H1 (cell line): ENCODE measurements at regions not wholly inside any gene's neighbourhood (a gene's known extent, or its start where the extent isn't known, plus 50 kb on each side); places are given as distances from the start of the nearest gene placed in this dataset.

Experiments used
- CTCF ChIA-PET: fragments of 300-600 bp; sonication (Branson Sonifier 250); formaldehyde crosslinking; loops from one replicate; lab custom pipeline; 2021; ENCODE audit not compliant: partially characterized antibody; lab: Charles Lee
- POLR2A ChIA-PET: fragments of 300-600 bp; sonication (Branson Sonifier 250); formaldehyde crosslinking; loops from one replicate; lab custom pipeline; 2021; ENCODE audit warnings: inconsistent platforms; ENCODE audit not compliant: partially characterized antibody; lab: Charles Lee
- DNase-seq, 2 experiments: peaks; one replicate each; pipeline versions ENCODE4 v3.0.0 to v3.0.0-alpha.2; 2010 to 2022; ENCODE audit warnings: low spot score in 2 of 2, low read depth in 1 of 2, mixed read lengths in 1 of 2
- FAIRE-seq: peaks from 2 replicates; lab custom pipeline; 2011; peaks lifted over from hg19 to GRCh38; lab: Jason Lieb, UNC
- H2AFZ ChIP-seq: 2 replicates; pipeline ENCODE4 v1.8.1; 2012; ENCODE audit warnings: low read length, inconsistent platforms
- H2AK5ac ChIP-seq: 2 replicates; pipeline ENCODE4 v1.6.1; 2013; ENCODE audit warnings: low read depth, low read length
- H2BK120ac ChIP-seq: replicated peaks from 2 replicates; pipeline ENCODE3; 2013; ENCODE audit warnings: low read depth, low read length, inconsistent platforms
- H2BK12ac ChIP-seq: 2 replicates; pipeline ENCODE4 v1.6.1; 2013; ENCODE audit warnings: low read depth, low read length
- H2BK15ac ChIP-seq: 2 replicates; pipeline ENCODE4 v1.6.1; 2013; ENCODE audit warnings: low read length
- H2BK20ac ChIP-seq: 2 replicates; pipeline ENCODE4 v1.6.1; 2013; ENCODE audit warnings: low read length
- H2BK5ac ChIP-seq: 2 replicates; pipeline ENCODE4 v1.6.1; 2013; ENCODE audit warnings: low read depth, low read length
- H3K14ac ChIP-seq: 2 replicates; pipeline ENCODE4 v1.6.1; 2013; ENCODE audit warnings: inconsistent platforms; ENCODE audit not compliant: insufficient read length
- H3K18ac ChIP-seq: 2 replicates; pipeline ENCODE4 v1.6.1; 2013; ENCODE audit warnings: low read length; ENCODE audit errors: extremely low read depth
- H3K23ac ChIP-seq: 2 replicates; pipeline ENCODE4 v1.6.1; 2013; ENCODE audit warnings: inconsistent platforms; ENCODE audit not compliant: insufficient read length
- H3K23me2 ChIP-seq: 2 replicates; pipeline ENCODE4 v1.6.1; 2013; ENCODE audit warnings: low read depth, low read length
- H3K27ac ChIP-seq: 2 replicates; pipeline ENCODE4 v1.6.1; 2011; ENCODE audit warnings: low read depth, low read length, inconsistent platforms
- H3K27me3 ChIP-seq, 4 experiments: replicated peaks in 1 of 4; 1 replicate in 1 of 4; 2 replicates in 3 of 4; pipeline versions ENCODE4 v1.6.1 to v1.8.1; 2011 to 2013; ENCODE audit warnings: low read length in 3 of 4, mild to moderate bottlenecking in 3 of 4, inconsistent platforms in 2 of 4, mixed read lengths in 2 of 4, moderate library complexity in 1 of 4; ENCODE audit not compliant: control insufficient read depth in 3 of 4, insufficient read depth in 3 of 4; ENCODE audit errors: extremely low read depth in 1 of 4
- H3K36me3 ChIP-seq, 4 experiments: 2 replicates each; pipeline versions ENCODE4 v1.6.1 to v1.8.1; 2011 to 2013; ENCODE audit warnings: mild to moderate bottlenecking in 4 of 4, low read length in 3 of 4, moderate library complexity in 2 of 4, control low read depth in 1 of 4, inconsistent platforms in 1 of 4; ENCODE audit not compliant: insufficient read depth in 4 of 4, control insufficient read depth in 2 of 4
- H3K4ac ChIP-seq: replicated peaks from 2 replicates; pipeline ENCODE3; 2013; ENCODE audit warnings: low read length, low read depth, mixed read lengths, inconsistent platforms; ENCODE audit not compliant: insufficient read length
- H3K4me1 ChIP-seq, 4 experiments: replicated peaks in 1 of 4; 1 replicate in 1 of 4; 2 replicates in 3 of 4; pipeline versions ENCODE4 v1.6.1 to v1.8.1; 2011 to 2013; ENCODE audit warnings: low read length in 3 of 4, inconsistent platforms in 2 of 4, mixed read lengths in 1 of 4; ENCODE audit not compliant: insufficient read depth in 4 of 4, control insufficient read depth in 3 of 4
- H3K4me2 ChIP-seq, 2 experiments: 2 replicates each; pipeline versions ENCODE4 v1.6.1 to v1.8.1; 2011 to 2013; ENCODE audit warnings: low read depth in 2 of 2, low read length in 2 of 2, control low read depth in 1 of 2, inconsistent platforms in 1 of 2, mild to moderate bottlenecking in 1 of 2; ENCODE audit not compliant: insufficient read depth in 1 of 2
- H3K4me3 ChIP-seq, 4 experiments: fragments of 200-600, 300-600 bp in 1 of 4; sonication (generic), shearing (Covaris generic), sonication (Bioruptor Twin) in 1 of 4; 2 replicates each; pipeline versions ENCODE4 v1.5.1 to v1.8.1; 2011 to 2016; ENCODE audit warnings: low read length in 4 of 4, low read depth in 3 of 4, control low read depth in 2 of 4, inconsistent platforms in 2 of 4, mild to moderate bottlenecking in 2 of 4, mixed read lengths in 1 of 4, moderate library complexity in 1 of 4; ENCODE audit not compliant: insufficient read depth in 2 of 4; ENCODE audit errors: extremely low read depth in 1 of 4
- H3K56ac ChIP-seq: replicated peaks from 2 replicates; pipeline ENCODE3; 2013; ENCODE audit warnings: low read depth, mild to moderate bottlenecking, mixed read lengths, low read length, inconsistent platforms; ENCODE audit not compliant: insufficient read length
- H3K79me1 ChIP-seq: 2 replicates; pipeline ENCODE4 v1.6.1; 2013; ENCODE audit warnings: low read depth, low read length, control low read depth
- H3K79me2 ChIP-seq, 2 experiments: 2 replicates each; pipeline versions ENCODE4 v1.6.1 to v1.8.1; 2012 to 2013; ENCODE audit warnings: low read length in 2 of 2, mild to moderate bottlenecking in 2 of 2, inconsistent platforms in 1 of 2; ENCODE audit not compliant: insufficient read depth in 2 of 2, control insufficient read depth in 1 of 2
- H3K9ac ChIP-seq, 4 experiments: replicated peaks in 1 of 4; 1 replicate in 1 of 4; 2 replicates in 3 of 4; pipeline versions ENCODE4 v1.6.1 to v1.8.1; 2011 to 2013; ENCODE audit warnings: low read depth in 3 of 4, low read length in 3 of 4, control low read depth in 2 of 4, mild to moderate bottlenecking in 2 of 4, moderate library complexity in 2 of 4, inconsistent platforms in 1 of 4; ENCODE audit errors: extremely low read depth in 1 of 4
- H3K9me3 ChIP-seq, 2 experiments: 2 replicates each; pipeline versions ENCODE4 v1.6.1 to v1.8.1; 2012 to 2013; ENCODE audit warnings: mild to moderate bottlenecking in 2 of 2, moderate library complexity in 2 of 2, control low read depth in 1 of 2, inconsistent platforms in 1 of 2, low read depth in 1 of 2, low read length in 1 of 2, mixed read lengths in 1 of 2; ENCODE audit not compliant: insufficient read depth in 2 of 2
- H4K20me1 ChIP-seq, 2 experiments: replicated peaks in 1 of 2; 2 replicates each; pipeline versions ENCODE3 to v1.8.1; 2011 to 2013; ENCODE audit warnings: inconsistent platforms in 2 of 2, low read length in 2 of 2, mild to moderate bottlenecking in 1 of 2; ENCODE audit not compliant: insufficient read depth in 2 of 2, control insufficient read depth in 1 of 2
- H4K5ac ChIP-seq: 2 replicates; pipeline ENCODE4 v1.6.1; 2013; ENCODE audit warnings: low read length, low read depth, mixed read lengths, inconsistent platforms; ENCODE audit not compliant: insufficient read length
- H4K8ac ChIP-seq: 2 replicates; pipeline ENCODE4 v1.8.0; 2013; ENCODE audit warnings: mild to moderate bottlenecking, moderate library complexity, low read length, inconsistent platforms; ENCODE audit not compliant: insufficient read depth; ENCODE audit errors: extremely low read depth
- H4K91ac ChIP-seq: replicated peaks from 2 replicates; pipeline ENCODE3; 2013; ENCODE audit warnings: low read length, mixed read lengths, inconsistent platforms; ENCODE audit not compliant: insufficient read length
- SP2 ChIP-seq: IDR thresholded peaks from 2 replicates; pipeline ENCODE4 v1.6.1; 2012; ENCODE audit warnings: mild to moderate bottlenecking, low read length, inconsistent platforms
- WGBS, 2 experiments: shearing (Covaris generic) in 1 of 2; methylation state at CpG; one replicate each; pipeline versions ENCODE4 v1.1.6 to v1.1.7; 2013 to 2015; ENCODE audit warnings: low lambda C conversion rate in 2 of 2, mixed read lengths in 2 of 2, inconsistent platforms in 1 of 2, low coverage in 1 of 2, missing lambda C conversion rate in 1 of 2; ENCODE audit not compliant: insufficient replicate concordance in 2 of 2, insufficient coverage in 1 of 2, insufficient read length in 1 of 2; ENCODE audit errors: extremely low coverage in 1 of 2, missing lambda C conversion rate in 1 of 2; 5-methylcytosine and 5-hydroxymethylcytosine counted together

DNA sequence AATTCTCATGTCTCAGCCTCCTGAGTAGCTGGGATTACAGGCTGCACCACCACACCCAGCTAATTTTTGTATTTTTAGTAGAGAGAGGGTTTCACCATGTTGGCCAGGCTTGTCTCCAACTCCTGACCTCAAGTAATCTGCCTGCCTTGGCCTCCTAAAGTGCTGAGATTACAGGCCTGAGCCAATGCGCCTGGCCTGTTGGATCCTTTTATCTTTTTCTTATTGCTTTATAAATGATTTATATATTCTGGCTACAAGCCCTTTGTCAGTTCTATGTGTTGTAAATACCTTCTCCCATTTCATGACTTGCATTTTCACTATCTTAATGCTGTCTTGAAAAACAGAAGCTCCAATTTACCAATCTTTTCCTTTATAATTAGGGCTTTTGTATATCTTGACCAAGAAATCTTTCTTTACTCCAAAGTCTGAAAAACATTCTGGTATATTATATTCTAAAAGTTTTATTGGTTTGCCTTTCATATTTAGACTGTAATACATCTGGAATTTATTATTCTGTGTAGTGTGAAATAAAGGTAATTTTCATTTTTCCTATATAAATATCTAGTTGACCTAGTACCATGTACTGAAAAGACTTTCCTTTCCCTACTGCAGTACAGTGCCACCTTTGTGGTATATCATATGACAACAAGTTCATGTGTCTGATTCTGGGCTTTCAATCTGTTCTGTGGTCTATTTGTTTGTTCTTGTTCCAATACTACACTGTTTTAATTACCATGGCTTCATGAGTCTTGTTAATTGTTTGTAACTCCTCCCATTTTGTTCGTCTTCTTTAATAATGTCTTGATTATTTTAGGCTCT, 52.9 kb upstream of the RNU6-1 start:
- Histone ChIP-seq H2BK15ac (no peak overlapping the region), H4K91ac (no peak overlapping the region), H4K5ac (no peak overlapping the region), H2BK20ac (no peak overlapping the region), H3K4me2 (no peak overlapping the region), H2BK120ac (no peak overlapping the region), H2BK12ac (no peak overlapping the region), H2AFZ (no peak overlapping the region), H3K79me2 (no peaks in the 10 kb centered on the region), H2BK5ac (no peak overlapping the region), H4K8ac (no peak overlapping the region), H3K4me3 (no peak overlapping the region), H3K56ac (no peak overlapping the region), H3K4ac (no peak overlapping the region), H3K79me1 (no peaks in the 10 kb centered on the region), H3K9me3 (peaks cover 4 to 5% of the 10 kb centered on the region in 2 experiments; a peak in 2 of 4 replicates), H3K23ac (no peak overlapping the region), H3K36me3 (no peaks in the 10 kb centered on the region), H3K14ac (no peak overlapping the region), H3K4me1 (no peaks in the 10 kb centered on the region), H3K27ac (no peak overlapping the region), H3K9ac (no peak overlapping the region), H3K23me2 (peaks cover 2% of the 10 kb centered on the region; the same call in 1 of the 2 replicates), H3K18ac (no peak overlapping the region), H3K27me3 (0 out of 7 replicates have a peak, but pooled peaks cover 0 to 3% (median 0%) of the 10 kb centered on the region in 4 experiments), H4K20me1 (no peaks in the 10 kb centered on the region), H2AK5ac (no peak overlapping the region)
- CTCF ChIA-PET, result interaction anchor here (1.2 kb wide), 1 partner anchor 156 kb away, joined by 3 read pairs; no protein-coding TSS in a partner anchor
- WGBS, 2 experiments, result 97% methylated on average over 2 of the region's 2 CpGs; no CpG with 5 or more reads in 1 of the 2 experiments
- POLR2A ChIA-PET, result no interaction called here
- FAIRE-seq (no peak), DNase-seq (no peak)
- TF ChIP-seq SP2, result no peak
